CD4-positive, alpha-beta T cell treated with Interleukin-10 for 1 hour (primary cell): ENCODE measurements at regions not wholly inside any gene's neighbourhood (a gene's known extent, or its start where the extent isn't known, plus 50 kb on each side); places are given as distances from the start of the nearest gene placed in this dataset.
"Not testable (repeated sequence)": the region's sequence is repeated elsewhere in the genome, so short reads cannot be mapped to it uniquely, and the experiment has no call there.

Experiments
- DNase-seq: peaks from one replicate; pipeline ENCODE4 v3.0.0-alpha.2; 2020

- DNase-seq = no peak
Measured at GRCh38 chr2:224143526-224143925, 104.4 kb upstream of the SERPINE2 start.

DNA sequence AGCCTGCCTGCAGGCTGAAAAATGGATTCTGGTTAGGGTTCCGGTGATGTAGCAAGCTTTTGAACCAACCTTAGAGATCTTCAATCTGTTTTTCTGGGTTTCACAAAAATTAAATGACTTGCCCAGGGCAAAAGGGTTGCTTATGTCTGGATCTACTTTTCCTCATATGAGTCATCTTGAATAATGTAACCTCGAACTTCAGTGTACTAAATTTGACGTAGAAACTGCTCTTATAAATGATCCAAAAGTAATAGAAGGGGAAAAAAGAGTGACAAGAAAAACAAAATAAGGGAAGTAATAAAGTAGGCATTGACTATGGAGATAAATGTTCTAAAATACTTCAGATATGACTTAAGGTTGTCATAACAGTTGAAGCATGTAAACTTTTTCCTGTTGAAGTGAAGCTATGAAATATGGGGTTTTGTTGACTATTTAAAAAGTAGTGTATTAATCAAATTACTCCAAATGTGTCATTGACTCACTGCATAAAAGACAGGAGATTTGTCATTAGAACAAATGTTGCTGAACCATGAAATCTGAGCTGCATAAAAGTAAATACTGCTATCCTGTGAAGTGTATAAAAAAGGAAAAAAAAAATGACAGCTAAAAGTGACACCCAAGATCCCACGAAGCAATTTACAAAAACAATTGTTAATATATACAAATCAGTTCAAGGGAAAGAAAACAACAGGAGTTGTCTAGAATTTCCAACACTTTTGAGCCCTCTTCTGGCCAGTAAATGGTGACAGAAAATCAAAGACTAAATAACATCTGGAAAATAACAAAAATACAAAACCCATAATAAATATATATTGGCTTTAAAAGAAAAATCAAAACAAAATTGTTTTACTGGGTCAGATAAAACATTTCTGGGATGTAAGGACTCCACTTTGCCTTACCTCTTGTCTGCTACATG is 103.6 kb upstream of the SERPINE2 start:
- DNase-seq = no peak

GRCh38 chr2:224141304-224141703 is 102.2 kb upstream of the SERPINE2 start:
- DNase-seq = no peak

DNA sequence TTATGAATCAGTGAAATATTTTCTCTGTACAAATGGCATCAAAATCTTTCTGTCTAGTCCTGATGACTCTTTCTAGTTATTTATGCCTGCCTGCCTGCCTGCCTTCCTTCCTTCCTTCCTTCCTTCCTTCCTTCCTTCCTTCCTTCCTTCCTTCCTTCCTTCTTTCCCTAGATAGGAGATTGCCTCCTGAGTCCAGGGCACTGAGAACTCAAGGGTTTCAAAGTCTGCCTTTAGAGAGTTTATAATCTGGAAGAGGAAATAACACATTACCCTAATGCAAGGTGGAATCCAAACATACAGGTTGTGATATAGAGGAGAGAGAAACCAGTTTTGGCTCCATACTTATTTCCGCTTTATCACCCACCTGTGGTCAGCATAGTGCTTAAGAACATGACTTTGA is 98.1 kb upstream of the SERPINE2 start:
- DNase-seq = no peak

GRCh38 chr2:224136396-224136795 is 97.3 kb upstream of the SERPINE2 start:
- no peak for DNase-seq

DNA sequence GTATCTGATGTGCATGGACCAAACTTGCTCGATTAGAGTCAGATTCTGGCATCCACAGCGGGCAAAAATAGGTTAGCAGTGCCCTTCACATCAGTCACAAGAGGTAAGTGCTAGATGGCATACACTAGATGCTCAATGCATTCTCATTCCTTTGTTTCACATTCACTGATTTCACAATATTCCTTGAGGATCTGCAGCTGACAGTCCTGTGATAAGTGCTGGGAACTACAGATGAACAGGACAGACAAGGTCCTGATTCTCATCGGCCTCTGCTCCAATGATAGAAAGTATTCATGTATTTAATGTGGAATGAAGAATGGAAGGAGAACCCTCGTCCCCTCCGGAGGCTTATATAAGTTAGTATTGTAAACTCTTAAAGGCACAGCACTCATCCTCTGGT is 96.8 kb upstream of the SERPINE2 start:
- no peak for DNase-seq

DNA sequence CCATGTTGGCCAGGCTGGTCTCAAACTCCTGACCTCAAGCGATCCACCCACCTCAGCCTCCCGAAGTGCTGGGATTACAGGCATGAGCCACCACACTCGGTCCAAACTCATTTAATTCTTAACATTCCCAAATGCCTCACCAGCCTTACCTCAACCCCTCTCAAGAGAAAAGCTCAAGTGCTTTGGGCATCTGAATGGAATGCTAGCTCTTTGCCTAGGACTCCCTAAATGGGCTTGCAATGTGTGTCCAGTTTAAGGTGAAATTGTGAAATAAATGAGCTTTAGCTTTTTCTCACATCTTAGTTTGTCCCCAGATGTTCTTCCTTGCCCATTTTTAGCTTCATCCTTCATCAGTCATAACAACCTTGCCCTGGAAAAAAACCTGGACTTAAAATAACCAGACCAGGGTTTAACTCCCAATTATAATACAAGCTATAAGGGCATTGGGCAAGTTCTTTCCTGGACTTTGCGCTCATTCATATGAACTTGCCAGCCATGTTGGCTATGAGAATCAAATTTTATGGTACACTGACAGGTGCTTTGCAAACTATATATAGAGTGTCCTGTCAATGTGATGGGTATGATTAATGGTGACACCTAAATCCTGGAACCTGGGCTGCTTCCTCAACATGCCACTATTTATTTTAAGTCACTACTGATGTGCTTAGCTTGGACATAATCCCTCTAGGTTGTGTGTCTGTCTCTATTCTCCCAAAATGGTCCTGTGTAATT is 95.1 kb upstream of the SERPINE2 start:
- DNase-seq = no peak

DNA sequence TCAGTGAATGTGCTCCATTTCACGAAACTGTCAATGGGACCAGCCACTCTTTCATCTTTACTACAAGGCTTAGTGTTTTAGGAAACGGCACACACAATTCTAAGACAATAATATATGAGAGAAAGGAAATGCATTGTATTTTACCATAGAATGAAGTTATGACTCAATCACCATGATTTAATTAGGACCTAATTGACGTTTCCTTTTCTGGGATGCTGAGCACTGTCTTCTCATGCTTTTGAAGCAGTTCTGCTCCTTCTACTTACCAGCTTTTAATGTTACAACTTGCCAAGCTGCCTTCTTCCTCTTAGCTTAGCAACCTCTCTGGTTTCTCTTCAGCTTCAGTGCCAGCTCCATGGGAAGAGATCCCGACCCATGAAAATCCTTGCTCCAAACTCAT is 94.3 kb upstream of the SERPINE2 start:
- DNase-seq = no peak

- no peak for DNase-seq
Measured at GRCh38 chr2:224127871-224128501, 88.9 kb upstream of the SERPINE2 start.

DNA sequence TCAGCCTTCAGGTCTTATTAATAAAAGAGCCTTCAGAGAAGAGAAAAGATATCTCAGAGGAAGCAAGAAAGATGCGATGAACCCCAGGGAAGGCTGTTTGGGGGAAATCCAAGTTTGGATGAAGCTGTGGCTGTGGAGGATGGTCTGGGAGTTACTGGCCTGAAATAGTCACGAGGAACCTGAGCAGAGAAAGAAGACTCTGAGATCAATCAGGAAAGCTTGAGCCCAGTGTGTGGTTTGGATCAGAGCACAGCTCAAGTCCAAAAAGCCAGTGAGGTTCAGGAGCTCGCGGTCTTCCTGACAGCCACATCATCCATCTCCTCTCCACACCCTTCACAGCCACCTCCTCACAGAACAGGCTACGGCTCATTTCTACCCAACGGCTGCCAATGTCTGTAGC is 87.4 kb upstream of the SERPINE2 start:
- no peak for DNase-seq

DNA sequence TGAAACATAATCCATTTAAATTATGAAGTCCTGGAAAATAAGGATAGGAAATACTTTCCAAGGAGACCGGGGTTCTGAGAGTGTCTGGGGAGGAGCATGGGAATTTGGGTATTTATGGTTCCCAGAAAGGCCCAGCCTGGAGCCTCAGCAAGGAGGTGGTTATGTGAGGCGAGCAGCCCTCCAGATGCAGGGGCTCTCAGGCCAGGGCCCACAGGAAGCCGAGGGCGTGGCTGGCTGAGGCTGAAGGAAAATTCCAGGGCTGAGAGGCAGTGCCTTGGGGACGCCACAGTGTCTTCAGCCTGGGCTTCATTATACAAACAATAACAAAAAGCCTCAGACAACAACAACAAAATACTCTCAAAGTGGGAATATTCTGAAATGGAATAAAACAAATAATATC is 86.9 kb upstream of the SERPINE2 start:
- DNase-seq = no peak

- DNase-seq = no peak
Measured at GRCh38 chr2:224122542-224122941, 83.5 kb upstream of the SERPINE2 start.

- no peak for DNase-seq
Measured at GRCh38 chr2:224121406-224122067, 82.5 kb upstream of the SERPINE2 start.

DNA sequence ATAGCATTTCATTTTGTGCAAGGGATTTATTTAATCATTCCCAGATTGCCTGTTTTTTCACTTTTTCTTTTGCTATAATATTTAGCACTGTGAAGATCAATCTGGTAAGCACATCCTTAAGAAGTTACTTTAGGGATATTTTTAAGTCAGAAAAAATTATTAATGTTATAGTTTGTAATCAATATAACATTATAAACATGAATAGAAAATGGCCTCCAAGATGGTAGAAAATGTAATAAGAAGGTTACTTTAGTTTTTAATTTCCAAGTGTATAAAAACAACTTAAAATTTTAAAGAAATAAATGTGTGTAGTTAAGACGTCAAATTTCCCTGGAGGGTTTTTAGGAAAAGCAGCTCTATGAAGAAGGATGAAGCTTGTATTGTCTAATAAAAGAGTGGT is 81.9 kb upstream of the SERPINE2 start:
- DNase-seq = no peak

GRCh38 chr2:224119846-224120245 is 80.8 kb upstream of the SERPINE2 start:
- not testable (repeated sequence) for DNase-seq

DNA sequence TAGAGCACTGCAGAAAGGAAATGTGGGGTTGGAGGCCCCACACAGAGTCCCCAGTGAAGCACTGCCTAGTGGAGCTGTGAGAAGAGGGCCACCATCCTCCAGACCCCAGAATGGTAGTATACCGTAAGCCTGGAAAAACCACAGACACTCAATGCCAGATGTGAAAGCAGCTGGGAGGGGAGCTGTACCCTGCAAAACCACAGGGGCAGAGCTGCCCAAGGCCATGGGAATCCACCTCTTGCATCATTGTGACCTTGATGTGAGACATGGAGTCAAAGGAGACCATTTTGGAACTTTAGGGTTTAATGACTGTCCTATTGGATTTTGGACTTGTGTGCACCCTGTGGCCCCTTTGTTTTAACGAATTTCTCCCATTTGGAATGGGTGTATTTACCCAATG is 75.3 kb upstream of the SERPINE2 start:
- DNase-seq = no peak

GRCh38 chr2:224113930-224114329 is 74.8 kb upstream of the SERPINE2 start:
- not testable (repeated sequence) for DNase-seq

DNA sequence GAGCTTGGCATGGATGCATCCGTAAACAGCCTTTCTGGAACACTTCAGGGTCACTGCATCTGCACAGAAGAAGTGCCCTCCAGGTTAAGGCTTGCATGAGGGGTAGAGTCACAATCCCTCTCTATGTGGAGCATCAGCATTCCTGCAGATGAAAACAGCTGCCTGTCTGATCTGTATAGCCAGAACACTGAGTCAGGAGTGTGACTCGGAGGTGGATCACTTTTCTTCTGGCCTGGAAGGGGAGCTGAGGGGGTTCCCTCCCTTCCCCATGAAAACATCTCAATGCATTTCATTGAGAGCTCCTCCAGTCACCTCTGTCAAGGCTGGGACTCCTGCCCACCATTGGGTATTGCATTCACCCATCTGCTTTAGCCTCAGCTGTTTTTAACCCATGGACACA is 72.5 kb upstream of the SERPINE2 start:
- DNase-seq = no peak

DNA sequence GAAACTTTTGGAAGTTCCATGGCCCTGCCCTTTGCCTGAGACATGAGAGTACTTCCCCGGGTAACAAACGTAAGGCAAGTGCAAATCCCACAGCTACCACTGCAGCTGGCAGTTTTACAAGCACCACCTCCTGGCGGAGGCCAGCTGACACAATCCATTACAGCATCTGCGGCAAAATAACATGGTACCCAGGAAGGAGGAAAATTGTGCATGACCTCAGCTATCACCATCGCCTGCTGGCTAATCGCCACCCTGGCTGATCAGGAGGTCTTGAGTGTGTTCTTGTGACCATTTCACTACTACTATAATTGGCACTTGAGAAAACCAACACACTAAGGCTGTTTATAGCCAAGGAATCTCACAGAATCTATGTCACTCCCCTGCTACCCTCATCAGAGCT is 71.7 kb upstream of the SERPINE2 start:
- DNase-seq = no peak

DNA sequence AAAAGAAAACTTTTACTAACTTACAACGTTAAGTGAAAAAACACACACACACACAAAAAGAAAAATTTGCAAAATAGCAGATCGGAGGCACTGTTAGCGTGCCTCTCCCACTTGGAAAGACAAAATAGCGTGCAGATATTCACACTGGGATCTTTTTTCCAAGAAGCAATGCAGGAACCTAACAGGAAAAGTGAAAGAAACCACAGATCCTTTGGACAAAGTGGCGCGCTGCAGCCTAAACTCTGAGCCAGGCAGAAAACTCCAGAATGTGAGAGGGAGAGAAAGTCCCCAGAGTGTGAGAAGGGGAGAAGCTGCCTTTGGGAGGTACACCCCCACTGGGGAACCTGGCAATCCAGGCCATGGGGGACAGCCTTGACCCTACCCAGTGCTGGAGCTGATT is 70.7 kb upstream of the SERPINE2 start:
- DNase-seq = no peak

DNA sequence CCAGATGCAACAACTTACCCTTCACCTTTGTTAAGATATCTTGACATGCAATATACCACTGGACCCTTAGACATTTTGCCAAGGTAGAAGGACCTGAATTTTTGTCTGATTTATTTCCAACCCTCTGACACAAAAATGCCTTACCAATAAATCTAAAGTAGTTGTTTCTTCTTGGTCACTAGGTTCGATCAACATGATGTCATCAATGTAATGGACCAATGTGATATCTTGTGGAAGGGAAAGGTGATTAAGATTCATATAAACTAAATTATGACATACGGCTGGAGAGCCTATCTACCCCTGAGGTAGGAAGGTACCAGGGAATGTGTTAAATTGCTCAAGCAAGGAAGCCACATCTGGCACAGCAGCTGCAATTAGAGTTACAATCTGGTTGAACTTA is 67.7 kb upstream of the SERPINE2 start:
- no peak for DNase-seq

DNA sequence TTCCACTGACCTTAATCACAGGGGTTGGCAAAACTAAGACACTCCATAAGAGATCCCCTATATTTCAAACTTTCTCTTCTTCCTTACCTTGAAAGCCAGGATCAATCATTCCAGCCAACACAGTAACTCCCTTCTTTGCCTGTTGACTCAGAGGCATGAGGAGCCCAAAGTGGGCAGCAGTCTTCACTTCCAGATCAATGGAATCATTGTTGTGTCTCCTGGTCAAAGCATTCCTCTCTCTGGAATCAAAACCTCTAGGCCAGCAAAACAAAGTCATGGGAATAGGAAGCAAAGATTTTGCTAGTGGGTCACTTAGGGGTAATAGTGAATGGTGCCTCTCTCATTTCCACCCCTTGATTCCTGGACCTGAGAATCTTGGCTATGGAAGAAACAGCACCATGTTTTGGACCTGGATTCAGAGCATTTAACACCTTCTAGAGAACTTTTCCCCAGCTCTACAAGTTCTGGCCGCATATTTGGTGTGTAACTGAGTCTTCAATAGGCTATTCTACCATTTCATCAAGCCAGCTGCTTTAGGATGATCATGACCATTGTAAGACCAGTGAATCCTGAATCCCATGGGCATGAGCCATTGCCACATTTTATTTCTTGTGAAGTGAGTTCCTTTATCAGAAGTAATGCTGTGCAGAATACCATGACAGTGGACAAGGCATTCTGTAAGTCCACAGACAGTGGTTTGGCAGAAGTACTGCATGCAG is 65.7 kb upstream of the SERPINE2 start:
- DNase-seq = no peak

GRCh38 chr2:224103651-224104050 is 64.6 kb upstream of the SERPINE2 start:
- no peak for DNase-seq
